B cell (primary cell): ENCODE measurements at regions not wholly inside any gene's neighbourhood (a gene's known extent, or its start where the extent isn't known, plus 50 kb on each side); places are given as distances from the start of the nearest gene placed in this dataset.

ENCODE experiments used
- ATAC-seq: fragments of 200-7000 bp; cut with Tn5 transposase; one replicate; pipeline ENCODE4 v1.10.0; 2021; ENCODE audit warnings: low read depth, mild to moderate bottlenecking, moderate number of reproducible peaks, moderate library complexity
- CTCF ChIA-PET: fragments of 350-600 bp; sonication (Branson Sonifier 250); formaldehyde crosslinking; loops from one replicate; lab custom pipeline; 2021; ENCODE audit warnings: antibody characterized with exemption, inconsistent platforms; lab: Charles Lee
- POLR2A ChIA-PET: fragments of 350-600 bp; sonication (Branson Sonifier 250); formaldehyde crosslinking; loops from one replicate; lab custom pipeline; 2021; ENCODE audit warnings: antibody characterized with exemption; lab: Charles Lee
- DNase-seq: peaks from one replicate; pipeline ENCODE4 v3.0.0; 2013
- H2AFZ ChIP-seq: 2 replicates; pipeline ENCODE4 v1.6.1; 2012; ENCODE audit warnings: mild to moderate bottlenecking, low read depth, low read length; ENCODE audit not compliant: insufficient read depth, poor library complexity, severe bottlenecking
- H3K27ac ChIP-seq, 2 donors: 1 replicate in 1 of 2; 2 replicates in 1 of 2; pipeline ENCODE4 v1.5.1; 2012 to 2013; ENCODE audit warnings: low read length in 2 of 2, mild to moderate bottlenecking in 2 of 2, moderate library complexity in 1 of 2
- H3K27me3 ChIP-seq, 4 experiments: fragments of 200-600 bp in 1 of 4; sonication (generic) in 1 of 4; replicated peaks in 1 of 4; 1 replicate in 2 of 4; 2 replicates in 2 of 4; pipeline versions ENCODE4 v1.6.1 to v1.7.0; 2013 to 2016; ENCODE audit warnings: low read length in 3 of 4, mild to moderate bottlenecking in 2 of 4, mixed read lengths in 1 of 4, moderate library complexity in 1 of 4; ENCODE audit not compliant: insufficient read depth in 4 of 4, control insufficient read depth in 3 of 4; ENCODE audit errors: control extremely low read depth in 1 of 4
- H3K36me3 ChIP-seq, 2 experiments: replicated peaks in 1 of 2; 1 replicate in 1 of 2; 2 replicates in 1 of 2; pipeline versions ENCODE4 v1.6.1 to v1.7.1; 2013; ENCODE audit warnings: low read length in 1 of 2; ENCODE audit not compliant: insufficient read depth in 2 of 2, control insufficient read depth in 1 of 2; ENCODE audit errors: control extremely low read depth in 1 of 2, extremely low read depth in 1 of 2
- H3K4me1 ChIP-seq, 2 donors: fragments of 200-600 bp in 1 of 2; sonication (generic) in 1 of 2; 1 replicate in 1 of 2; 2 replicates in 1 of 2; pipeline versions ENCODE4 v1.5.1 to v1.6.1; 2013 to 2017; ENCODE audit warnings: low read length in 2 of 2; ENCODE audit not compliant: control insufficient read depth in 2 of 2, insufficient read depth in 2 of 2
- H3K4me2 ChIP-seq: replicated peaks from 2 replicates; pipeline ENCODE3; 2012; ENCODE audit warnings: mild to moderate bottlenecking, low read depth, low read length; ENCODE audit not compliant: poor library complexity, severe bottlenecking
- H3K4me3 ChIP-seq, 5 experiments: fragments of 200-600 bp in 1 of 5; sonication (generic) in 1 of 5; 1 replicate in 3 of 5; 2 replicates in 2 of 5; pipeline versions ENCODE4 v1.5.1 to v1.7.0; 2011 to 2016; ENCODE audit warnings: low read length in 4 of 5, mild to moderate bottlenecking in 4 of 5, low read depth in 2 of 5, control low read depth in 1 of 5, moderate library complexity in 1 of 5; ENCODE audit not compliant: insufficient read depth in 1 of 5; ENCODE audit errors: control extremely low read depth in 1 of 5, extremely low read depth in 1 of 5
- H3K79me2 ChIP-seq: fragments of 200-600 bp; sonication (generic); one replicate; pipeline ENCODE4 v1.6.0; 2016; ENCODE audit warnings: low read length; ENCODE audit not compliant: control insufficient read depth, insufficient read depth
- H3K9ac ChIP-seq: fragments of 200-600 bp; sonication (generic); 2 replicates; pipeline ENCODE4 v1.6.1; 2017; ENCODE audit warnings: mild to moderate bottlenecking, low read length, moderate library complexity
- H3K9me3 ChIP-seq, 3 donors: one replicate each; pipeline versions ENCODE4 v1.6.1 to v1.7.1; 2013; ENCODE audit warnings: low read length in 2 of 3; ENCODE audit not compliant: control insufficient read depth in 2 of 3, insufficient read depth in 1 of 3; ENCODE audit errors: control extremely low read depth in 1 of 3
- H4K20me1 ChIP-seq: 2 replicates; pipeline ENCODE4 v1.6.0; 2012; ENCODE audit warnings: mild to moderate bottlenecking, low read length; ENCODE audit not compliant: insufficient read depth, control insufficient read depth, poor library complexity, severe bottlenecking
- H3K27ac Mint-ChIP-seq: one replicate; pipeline ENCODE4 v1.8.0; 2021; ENCODE audit warnings: mixed read lengths
- H3K27me3 Mint-ChIP-seq: one replicate; pipeline ENCODE4 v1.8.0; 2021; ENCODE audit warnings: mixed read lengths
- H3K4me1 Mint-ChIP-seq: one replicate; pipeline ENCODE4 v1.8.0; 2021; ENCODE audit warnings: mixed read lengths
- H3K4me3 Mint-ChIP-seq: one replicate; pipeline ENCODE4 v1.8.0; 2021; ENCODE audit warnings: mixed read lengths
- H3K9me3 Mint-ChIP-seq: one replicate; pipeline ENCODE4 v1.8.0; 2022; ENCODE audit warnings: mixed read lengths; ENCODE audit not compliant: insufficient read depth
- CTCF ChIP-seq: fragments of 200-600 bp; IDR thresholded peaks from one replicate; pipeline ENCODE4 v1.8.0; 2022; ENCODE audit warnings: antibody characterized with exemption, mild to moderate bottlenecking
- EZH2 ChIP-seq: IDR thresholded peaks from 2 replicates; pipeline ENCODE4 v1.6.1; 2012; ENCODE audit warnings: borderline replicate concordance, low read depth, mild to moderate bottlenecking, moderate library complexity, low read length; ENCODE audit not compliant: insufficient read depth, poor library complexity, severe bottlenecking
- WGBS: methylation state at CpG from one replicate; pipeline ENCODE4 v1.1.5; 2013; ENCODE audit warnings: missing lambda C conversion rate; ENCODE audit not compliant: insufficient coverage; 5-methylcytosine and 5-hydroxymethylcytosine counted together
- intact Hi-C: fragments of 100-400 bp; cut with micrococcal nuclease; formaldehyde crosslinking; loops from one replicate; pipeline ENCODE4 v1.10.0; 2022

- Mint-ChIP-seq H3K27ac (no peak overlapping the region), H3K27me3 (no peaks in the 10 kb centered on the region), H3K4me3 (no peak overlapping the region), H3K4me1 (no peaks in the 10 kb centered on the region), H3K9me3 (peaks cover 2% of the 10 kb centered on the region)
- intact Hi-C loops = no loop called here
- POLR2A ChIA-PET = no interaction called here
- peaks cover 0 to 4% (median 0%) of the 10 kb centered on the region in 3 donors for H3K9me3 ChIP-seq
- no peak for ATAC-seq
- H3K36me3 ChIP-seq = no peaks in the 10 kb centered on the region
- no peaks in the 10 kb centered on the region for H3K27me3 ChIP-seq
- no peak for DNase-seq
- H3K4me3 ChIP-seq = no peak overlapping the region
- H2AFZ ChIP-seq = no peak overlapping the region
- H3K79me2 ChIP-seq = no peaks in the 10 kb centered on the region
- H3K27ac ChIP-seq = no peak overlapping the region
- no peak for TF ChIP-seq CTCF
- no peak for TF ChIP-seq EZH2
- no peak overlapping the region for H3K9ac ChIP-seq
- no peak overlapping the region for H3K4me2 ChIP-seq
- no peaks in the 10 kb centered on the region for H3K4me1 ChIP-seq
- no peaks in the 10 kb centered on the region for H4K20me1 ChIP-seq
- CTCF ChIA-PET = no interaction called here
Measured at GRCh38 chr5:21680196-21680595, 1172.9 kb downstream of the CDH12 start.

- DNase-seq = no peak
- ChIA-PET CTCF (no interaction called here), POLR2A (no interaction called here)
- no peak overlapping the region for H3K9ac ChIP-seq
- no peaks in the 10 kb centered on the region for H3K27me3 Mint-ChIP-seq
- no peak overlapping the region for H3K4me2 ChIP-seq
- intact Hi-C loops = no loop called here
- no CpG with 5 or more reads among the region's 1 CpG for WGBS
- H3K4me1 ChIP-seq = no peaks in the 10 kb centered on the region
- H3K4me3 ChIP-seq = no peak overlapping the region
- H3K79me2 ChIP-seq = no peaks in the 10 kb centered on the region
- ATAC-seq = no peak
- H3K36me3 ChIP-seq = no peaks in the 10 kb centered on the region
- H3K27ac ChIP-seq = no peak overlapping the region
- H3K4me1 Mint-ChIP-seq = no peaks in the 10 kb centered on the region
- H3K9me3 Mint-ChIP-seq = no peaks in the 10 kb centered on the region
- H3K27ac Mint-ChIP-seq = no peak overlapping the region
- TF ChIP-seq EZH2 = no peak
- TF ChIP-seq CTCF = no peak
- peaks cover 0 to under 1% (median 0%) of the 10 kb centered on the region in 3 donors for H3K9me3 ChIP-seq
- no peak overlapping the region for H3K4me3 Mint-ChIP-seq
- no peak overlapping the region for H2AFZ ChIP-seq
- no peaks in the 10 kb centered on the region for H3K27me3 ChIP-seq
- H4K20me1 ChIP-seq = no peaks in the 10 kb centered on the region
Measured at GRCh38 chr5:21678526-21678925, 1174.6 kb downstream of the CDH12 start.
